WTC11 (cell line): ENCODE measurements at regions not wholly inside any gene's neighbourhood (a gene's known extent, or its start where the extent isn't known, plus 50 kb on each side); places are given as distances from the start of the nearest gene placed in this dataset.

ENCODE experiments used
- CDX4 ChIP-seq: fragments of 250-450 bp; sonication (Bioruptor Pico); IDR thresholded peaks from 2 replicates; pipeline ENCODE4 v1.9.0; 2021; ENCODE audit warnings: moderate library complexity, mild to moderate bottlenecking, inconsistent platforms, borderline replicate concordance
- E2F4 ChIP-seq: sonication (generic); formaldehyde crosslinking; IDR thresholded peaks from 2 replicates; pipeline ENCODE4 v1.8.1; 2022; ENCODE audit warnings: low read depth, mild to moderate bottlenecking, moderate library complexity, missing genetic modification reagents, borderline replicate concordance
- ETV6 ChIP-seq: sonication (generic); formaldehyde crosslinking; IDR thresholded peaks from 2 replicates; pipeline ENCODE4 v1.8.1; 2022; ENCODE audit warnings: mild to moderate bottlenecking, missing genetic modification reagents
- FOXK1 ChIP-seq: sonication (generic); formaldehyde crosslinking; IDR thresholded peaks from 2 replicates; pipeline ENCODE4 v1.8.0; 2022; ENCODE audit warnings: mild to moderate bottlenecking, moderate library complexity, missing genetic modification reagents
- MAX ChIP-seq: sonication (generic); formaldehyde crosslinking; IDR thresholded peaks from 2 replicates; pipeline ENCODE4 v1.8.0; 2022; ENCODE audit warnings: mild to moderate bottlenecking, missing genetic modification reagents
- TEAD4 ChIP-seq: sonication (generic); formaldehyde crosslinking; IDR thresholded peaks from 2 replicates; pipeline ENCODE4 v1.8.0; 2022; ENCODE audit warnings: mild to moderate bottlenecking, missing genetic modification reagents
- TP53 ChIP-seq: sonication (generic); formaldehyde crosslinking; IDR thresholded peaks from 2 replicates; pipeline ENCODE4 v1.8.1; 2023; ENCODE audit warnings: mild to moderate bottlenecking, missing genetic modification reagents
- USF2 ChIP-seq: sonication (generic); formaldehyde crosslinking; IDR thresholded peaks from 2 replicates; pipeline ENCODE4 v1.8.1; 2023; ENCODE audit warnings: mild to moderate bottlenecking, missing genetic modification reagents, moderate library complexity
- ZNF121 ChIP-seq: sonication (generic); formaldehyde crosslinking; IDR thresholded peaks from 2 replicates; pipeline ENCODE4 v1.8.0; 2023; ENCODE audit warnings: missing genetic modification reagents
- ZNF263 ChIP-seq: sonication (generic); formaldehyde crosslinking; IDR thresholded peaks from 2 replicates; pipeline ENCODE4 v1.8.1; 2022; ENCODE audit warnings: low read depth, mild to moderate bottlenecking, moderate library complexity, missing genetic modification reagents
- ZNF416 ChIP-seq: fragments of 250-450 bp; sonication (Bioruptor Pico); IDR thresholded peaks from 2 replicates; pipeline ENCODE4 v1.9.0; 2021; ENCODE audit warnings: mild to moderate bottlenecking, inconsistent platforms
- ZNF423 ChIP-seq: fragments of 250-450 bp; sonication (Bioruptor Pico); IDR thresholded peaks from 2 replicates; pipeline ENCODE4 v2.1.2; 2022; ENCODE audit warnings: mild to moderate bottlenecking, moderate library complexity
- TF ChIP-seq, protein P1 (sequence below): fragments of 200-600 bp; IDR thresholded peaks from 2 replicates; pipeline ENCODE4 v1.8.0; 2022; ENCODE audit warnings: antibody characterized with exemption
- TF ChIP-seq, protein P2 (sequence below): sonication (generic); formaldehyde crosslinking; IDR thresholded peaks from 2 replicates; pipeline ENCODE4 v1.8.0; 2022; ENCODE audit warnings: mild to moderate bottlenecking, missing genetic modification reagents

GRCh38 chr20:7744411-7744810 is 195.8 kb downstream of the HAO1 start:
- TF ChIP-seq ZNF121 (CRISPR knock-in tag) = no peak
- TF ChIP-seq, protein P1, sequence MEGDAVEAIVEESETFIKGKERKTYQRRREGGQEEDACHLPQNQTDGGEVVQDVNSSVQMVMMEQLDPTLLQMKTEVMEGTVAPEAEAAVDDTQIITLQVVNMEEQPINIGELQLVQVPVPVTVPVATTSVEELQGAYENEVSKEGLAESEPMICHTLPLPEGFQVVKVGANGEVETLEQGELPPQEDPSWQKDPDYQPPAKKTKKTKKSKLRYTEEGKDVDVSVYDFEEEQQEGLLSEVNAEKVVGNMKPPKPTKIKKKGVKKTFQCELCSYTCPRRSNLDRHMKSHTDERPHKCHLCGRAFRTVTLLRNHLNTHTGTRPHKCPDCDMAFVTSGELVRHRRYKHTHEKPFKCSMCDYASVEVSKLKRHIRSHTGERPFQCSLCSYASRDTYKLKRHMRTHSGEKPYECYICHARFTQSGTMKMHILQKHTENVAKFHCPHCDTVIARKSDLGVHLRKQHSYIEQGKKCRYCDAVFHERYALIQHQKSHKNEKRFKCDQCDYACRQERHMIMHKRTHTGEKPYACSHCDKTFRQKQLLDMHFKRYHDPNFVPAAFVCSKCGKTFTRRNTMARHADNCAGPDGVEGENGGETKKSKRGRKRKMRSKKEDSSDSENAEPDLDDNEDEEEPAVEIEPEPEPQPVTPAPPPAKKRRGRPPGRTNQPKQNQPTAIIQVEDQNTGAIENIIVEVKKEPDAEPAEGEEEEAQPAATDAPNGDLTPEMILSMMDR = no peak
- TF ChIP-seq TEAD4 = no peak
- no peak for TF ChIP-seq TP53
- TF ChIP-seq, protein P2, sequence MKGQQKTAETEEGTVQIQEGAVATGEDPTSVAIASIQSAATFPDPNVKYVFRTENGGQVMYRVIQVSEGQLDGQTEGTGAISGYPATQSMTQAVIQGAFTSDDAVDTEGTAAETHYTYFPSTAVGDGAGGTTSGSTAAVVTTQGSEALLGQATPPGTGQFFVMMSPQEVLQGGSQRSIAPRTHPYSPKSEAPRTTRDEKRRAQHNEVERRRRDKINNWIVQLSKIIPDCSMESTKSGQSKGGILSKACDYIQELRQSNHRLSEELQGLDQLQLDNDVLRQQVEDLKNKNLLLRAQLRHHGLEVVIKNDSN (CRISPR knock-in tag) = no peak
- TF ChIP-seq MAX (CRISPR knock-in tag) = no peak
- TF ChIP-seq ZNF263 = no peak
- TF ChIP-seq CDX4 (CRISPR knock-in tag) = no peak
- no peak for TF ChIP-seq FOXK1 (CRISPR knock-in tag)
- TF ChIP-seq E2F4 (CRISPR knock-in tag) = no peak
- TF ChIP-seq USF2 (CRISPR knock-in tag) = no peak
- no peak for TF ChIP-seq ZNF416 (CRISPR knock-in tag)
- TF ChIP-seq ETV6 = no peak
- no peak for TF ChIP-seq ZNF423
